ENCODE measurements at regions not wholly inside any gene's neighbourhood (a gene's known extent, or its start where the extent isn't known, plus 50 kb on each side); places are given as distances from the start of the nearest gene placed in this dataset.

DNA sequence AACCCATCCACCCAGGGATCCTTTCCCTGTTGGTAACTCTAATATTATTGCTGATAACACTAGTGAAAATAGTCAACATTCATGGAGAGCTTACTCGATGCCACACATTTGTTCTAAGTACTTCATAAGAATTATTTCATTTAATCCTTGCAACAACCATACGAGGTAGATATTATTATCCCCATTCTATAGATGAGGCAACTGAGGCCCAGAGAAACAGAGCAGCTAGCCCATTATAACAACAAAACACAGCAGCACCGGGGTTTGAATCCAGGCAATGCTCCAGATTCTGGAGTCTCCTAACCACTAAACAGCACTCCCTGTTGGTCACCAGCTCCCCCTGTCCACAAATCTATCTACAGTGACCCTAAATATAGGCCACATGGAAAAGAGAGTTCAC lies 90.4 kb upstream of the PKDCC start:
- ChIA-PET CTCF (ENCODE audit: partially characterized antibody) (no interaction called here), POLR2A (ENCODE audit: partially characterized antibody) (no interaction called here)
- Mint-ChIP-seq H3K27ac (no peak overlapping the region), H3K36me3 (no peaks in the 10 kb centered on the region), H3K27me3 (peaks cover 4 to 8% of the 10 kb centered on the region in 2 donors), H3K4me3 (no peak overlapping the region), H3K4me1 (no peaks in the 10 kb centered on the region), H3K9me3 (peaks cover 0 to 3% (median 0%) of the 10 kb centered on the region in 8 donors)
- Histone ChIP-seq H3K36me3 (ENCODE audit: insufficient read depth, low read length) (no peaks in the 10 kb centered on the region), H3K27me3 (ENCODE audit: insufficient read depth, low read length) (no peaks in the 10 kb centered on the region), H3K9me3 (ENCODE audit: control insufficient read depth in 1 of 2, low read length in 2 of 2) (no peaks in the 10 kb centered on the region), H3K4me1 (ENCODE audit: insufficient read depth, low read length) (no peaks in the 10 kb centered on the region), H3K27ac (ENCODE audit: low read depth, low read length) (no peak overlapping the region), H3K4me3 (ENCODE audit: low read length in 2 of 2) (no peak overlapping the region)
- intact Hi-C loops (cut with micrococcal nuclease): no loop called here
- DNase-seq: no peak

DNA sequence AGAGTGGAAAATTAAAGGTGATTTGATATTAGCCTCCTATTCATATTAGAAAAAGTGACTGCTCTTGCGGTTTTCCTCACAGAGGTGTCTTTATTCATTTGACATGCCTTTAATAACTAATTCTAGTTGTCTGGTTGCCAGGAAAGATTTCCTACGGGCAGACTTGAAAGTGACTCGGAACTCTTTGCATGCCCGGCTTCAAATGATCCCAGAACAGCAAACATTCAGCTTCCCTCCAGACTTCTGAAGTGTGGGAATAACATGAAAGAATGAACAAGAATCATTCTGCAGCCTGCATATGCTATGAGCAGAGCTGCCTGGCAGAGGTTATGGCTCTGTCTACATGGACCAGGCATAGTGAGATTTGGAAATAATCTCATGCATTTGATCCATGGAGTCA lies 89.6 kb upstream of the PKDCC start:
- Histone ChIP-seq H3K4me1 (ENCODE audit: insufficient read depth, low read length) (no peaks in the 10 kb centered on the region), H3K4me3 (ENCODE audit: low read length in 2 of 2) (no peak overlapping the region), H3K27ac (ENCODE audit: low read depth, low read length) (no peak overlapping the region), H3K36me3 (ENCODE audit: insufficient read depth, low read length) (no peaks in the 10 kb centered on the region), H3K27me3 (ENCODE audit: insufficient read depth, low read length) (no peaks in the 10 kb centered on the region), H3K9me3 (ENCODE audit: control insufficient read depth in 1 of 2, low read length in 2 of 2) (no peaks in the 10 kb centered on the region)
- Mint-ChIP-seq H3K9me3 (peaks cover 0 to 3% (median 0%) of the 10 kb centered on the region in 8 donors), H3K36me3 (no peaks in the 10 kb centered on the region), H3K4me1 (no peaks in the 10 kb centered on the region), H3K4me3 (no peak overlapping the region), H3K27me3 (peaks cover 4 to 8% of the 10 kb centered on the region in 2 donors), H3K27ac (no peak overlapping the region)
- POLR2A ChIA-PET (ENCODE audit: partially characterized antibody): no interaction called here
- intact Hi-C loops (cut with micrococcal nuclease): no loop called here
- DNase-seq: no peak
- CTCF ChIA-PET (ENCODE audit: partially characterized antibody): no interaction called here

DNA sequence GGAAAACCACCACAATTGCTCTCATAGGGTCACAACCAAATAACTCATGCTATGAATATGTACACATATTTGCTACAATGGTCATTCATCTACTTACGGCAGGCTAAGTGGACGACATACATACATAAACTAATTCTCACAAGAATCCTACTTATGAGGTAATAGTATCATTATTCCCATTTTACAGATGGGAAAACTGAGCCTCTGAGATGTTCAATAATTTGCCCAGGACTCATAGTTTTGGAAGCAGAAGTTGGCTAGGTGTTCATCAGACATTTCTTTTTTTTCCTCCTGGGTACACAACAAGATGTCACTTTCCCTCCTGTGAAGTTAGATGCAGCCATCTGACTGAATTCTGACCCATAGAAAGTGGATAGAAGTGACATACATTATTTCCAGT lies 89.0 kb upstream of the PKDCC start:
- Histone ChIP-seq H3K36me3 (ENCODE audit: insufficient read depth, low read length) (no peaks in the 10 kb centered on the region), H3K4me1 (ENCODE audit: insufficient read depth, low read length) (no peaks in the 10 kb centered on the region), H3K9me3 (ENCODE audit: control insufficient read depth in 1 of 2, low read length in 2 of 2) (no peaks in the 10 kb centered on the region), H3K27me3 (ENCODE audit: insufficient read depth, low read length) (no peaks in the 10 kb centered on the region), H3K4me3 (ENCODE audit: low read length in 2 of 2) (no peak overlapping the region), H3K27ac (ENCODE audit: low read depth, low read length) (no peak overlapping the region)
- POLR2A ChIA-PET (ENCODE audit: partially characterized antibody): no interaction called here
- H3K27ac Mint-ChIP-seq: no peak overlapping the region
- CTCF ChIA-PET (ENCODE audit: partially characterized antibody): no interaction called here
- H3K4me1 Mint-ChIP-seq: no peaks in the 10 kb centered on the region
- intact Hi-C loops (cut with micrococcal nuclease): no loop called here
- H3K9me3 Mint-ChIP-seq: peaks cover 0 to 3% (median 0%) of the 10 kb centered on the region in 8 donors
- H3K4me3 Mint-ChIP-seq: no peak overlapping the region
- DNase-seq: no peak
- peaks cover 4 to 8% of the 10 kb centered on the region in 2 donors for H3K27me3 Mint-ChIP-seq
- no peaks in the 10 kb centered on the region for H3K36me3 Mint-ChIP-seq

DNA sequence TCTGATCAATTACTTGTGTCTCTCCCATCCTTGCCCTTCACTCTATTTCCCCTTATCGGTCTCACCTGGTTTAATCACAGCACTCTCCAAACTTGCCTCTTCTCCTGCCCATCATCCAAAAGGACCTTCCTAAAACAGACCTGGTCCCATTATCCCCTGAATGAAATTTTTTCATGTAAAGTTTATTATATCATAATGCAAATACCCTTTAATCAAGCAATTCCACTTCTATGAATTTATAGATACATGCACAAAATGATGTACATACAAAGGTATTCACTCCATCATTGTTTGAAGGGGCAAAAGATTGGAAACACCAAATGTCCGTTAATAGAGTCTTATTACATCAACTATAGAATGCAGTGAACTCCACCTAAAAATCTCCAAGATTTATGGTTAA lies 88.1 kb upstream of the PKDCC start:
- Histone ChIP-seq H3K27me3 (ENCODE audit: insufficient read depth, low read length) (no peaks in the 10 kb centered on the region), H3K4me1 (ENCODE audit: insufficient read depth, low read length) (no peaks in the 10 kb centered on the region), H3K27ac (ENCODE audit: low read depth, low read length) (no peak overlapping the region), H3K4me3 (ENCODE audit: low read length in 2 of 2) (no peak overlapping the region), H3K36me3 (ENCODE audit: insufficient read depth, low read length) (no peaks in the 10 kb centered on the region), H3K9me3 (ENCODE audit: control insufficient read depth in 1 of 2, low read length in 2 of 2) (no peaks in the 10 kb centered on the region)
- H3K4me3 Mint-ChIP-seq: no peak overlapping the region
- ChIA-PET CTCF (ENCODE audit: partially characterized antibody) (no interaction called here), POLR2A (ENCODE audit: partially characterized antibody) (no interaction called here)
- DNase-seq: no peak
- H3K4me1 Mint-ChIP-seq: no peaks in the 10 kb centered on the region
- no peaks in the 10 kb centered on the region for H3K36me3 Mint-ChIP-seq
- intact Hi-C loops (cut with micrococcal nuclease): no loop called here
- H3K27me3 Mint-ChIP-seq: peaks cover 1 to 8% of the 10 kb centered on the region in 2 donors
- H3K9me3 Mint-ChIP-seq: peaks cover 0 to 3% (median 0%) of the 10 kb centered on the region in 8 donors
- no peak overlapping the region for H3K27ac Mint-ChIP-seq

DNA sequence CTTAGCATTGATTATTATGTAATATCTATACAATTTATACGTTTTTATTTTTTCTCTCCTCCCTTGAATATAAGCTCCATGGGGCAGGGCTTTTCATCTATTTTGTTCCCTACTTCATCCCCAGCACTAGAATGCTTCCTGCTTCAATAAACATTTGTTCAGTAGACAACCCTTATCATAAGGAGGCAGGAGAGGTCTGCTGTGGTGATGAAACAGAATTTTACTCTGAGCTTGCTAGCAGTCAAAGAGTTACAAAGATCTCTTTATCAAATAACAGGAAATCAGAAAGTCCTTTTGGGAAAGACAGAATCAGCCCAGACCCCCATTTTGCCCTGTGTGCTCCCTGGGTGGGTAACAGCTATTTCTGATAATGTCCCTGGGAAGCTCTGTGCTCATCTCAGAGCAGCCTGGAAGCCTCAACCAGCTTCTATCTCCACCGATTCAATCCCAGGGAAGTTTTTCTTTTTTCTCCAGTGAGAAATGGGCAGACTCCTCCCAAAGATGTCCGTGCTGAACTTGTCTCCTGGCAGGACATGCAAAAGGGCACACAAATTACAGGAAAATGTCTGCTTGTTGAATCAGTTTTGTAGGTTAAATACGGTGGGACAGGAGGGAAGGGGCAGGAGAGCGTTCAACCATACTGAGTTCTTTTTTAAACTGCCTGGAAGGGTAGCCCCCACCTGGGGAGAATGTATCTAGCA lies 84.7 kb upstream of the PKDCC start:
- Histone ChIP-seq H3K9me3 (ENCODE audit: control insufficient read depth in 1 of 2, low read length in 2 of 2) (no peaks in the 10 kb centered on the region), H3K36me3 (ENCODE audit: insufficient read depth, low read length) (no peaks in the 10 kb centered on the region), H3K4me3 (ENCODE audit: low read length in 2 of 2) (no peak overlapping the region), H3K4me1 (ENCODE audit: insufficient read depth, low read length) (no peaks in the 10 kb centered on the region), H3K27me3 (ENCODE audit: insufficient read depth, low read length) (no peaks in the 10 kb centered on the region), H3K27ac (ENCODE audit: low read depth, low read length) (no peak overlapping the region)
- H3K27me3 Mint-ChIP-seq: peaks cover 3 to 7% of the 10 kb centered on the region in 2 donors
- no peaks in the 10 kb centered on the region for H3K36me3 Mint-ChIP-seq
- ChIA-PET POLR2A (ENCODE audit: partially characterized antibody) (no interaction called here), CTCF (ENCODE audit: partially characterized antibody) (no interaction called here)
- H3K27ac Mint-ChIP-seq: no peak overlapping the region
- H3K4me3 Mint-ChIP-seq: no peak overlapping the region
- H3K4me1 Mint-ChIP-seq: peaks cover 0 to 1% (median 0%) of the 10 kb centered on the region in 4 donors
- DNase-seq: no peak
- intact Hi-C loops (cut with micrococcal nuclease): no loop called here
- H3K9me3 Mint-ChIP-seq: peaks cover 0 to 3% (median 0%) of the 10 kb centered on the region in 8 donors

DNA sequence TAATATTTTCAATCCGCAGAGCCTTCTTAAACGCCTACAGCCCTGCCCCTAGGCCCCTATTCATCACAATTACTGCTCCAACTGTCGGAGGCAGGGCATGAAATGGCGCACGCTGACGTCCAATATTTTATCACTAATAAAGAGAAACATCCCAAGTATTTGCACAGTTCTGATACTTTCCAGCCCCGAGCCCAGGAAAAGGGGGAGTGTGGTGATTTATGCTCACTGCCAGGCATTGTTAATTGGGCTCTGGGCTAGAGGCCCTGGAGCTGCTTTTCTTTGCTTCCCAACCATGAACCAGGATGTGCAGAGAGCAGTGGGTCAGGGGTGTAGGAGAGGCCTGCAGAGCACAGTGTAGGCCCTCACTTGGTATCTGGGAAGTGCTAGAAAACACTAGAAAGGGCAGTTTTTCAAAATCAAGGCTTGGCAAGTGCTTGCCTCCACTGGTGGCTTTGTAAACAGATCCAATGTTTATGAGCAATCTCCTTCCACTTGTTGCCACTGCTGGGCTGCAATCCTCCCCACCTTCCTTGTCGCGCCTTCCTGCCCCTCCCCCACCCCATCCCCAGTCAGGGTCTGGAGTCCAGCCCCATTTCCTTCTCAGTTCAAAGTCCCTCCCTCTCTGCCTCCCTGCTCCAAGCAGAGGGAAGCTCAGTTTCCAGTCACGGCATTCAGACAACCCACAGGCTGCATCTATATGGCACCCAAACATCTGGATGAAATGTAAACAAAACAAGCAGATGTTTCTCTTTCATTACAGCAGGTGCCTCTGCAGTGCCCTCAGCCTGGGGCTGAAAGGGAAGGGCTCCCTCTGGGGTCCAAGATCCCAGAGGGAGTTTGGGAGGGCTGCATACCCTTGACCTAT lies 83.9 kb upstream of the PKDCC start:
- H3K36me3 Mint-ChIP-seq: no peaks in the 10 kb centered on the region
- H3K4me3 Mint-ChIP-seq: no peak overlapping the region
- Histone ChIP-seq H3K36me3 (ENCODE audit: insufficient read depth, low read length) (no peaks in the 10 kb centered on the region), H3K27ac (ENCODE audit: low read depth, low read length) (no peak overlapping the region), H3K27me3 (ENCODE audit: insufficient read depth, low read length) (no peaks in the 10 kb centered on the region), H3K4me3 (ENCODE audit: low read length in 2 of 2) (no peak overlapping the region), H3K9me3 (ENCODE audit: control insufficient read depth in 1 of 2, low read length in 2 of 2) (no peaks in the 10 kb centered on the region), H3K4me1 (ENCODE audit: insufficient read depth, low read length) (no peaks in the 10 kb centered on the region)
- intact Hi-C loops (cut with micrococcal nuclease): no loop called here
- POLR2A ChIA-PET (ENCODE audit: partially characterized antibody): no interaction called here
- DNase-seq: no peak
- H3K27me3 Mint-ChIP-seq: peaks cover 3 to 7% of the 10 kb centered on the region in 2 donors
- peaks cover 0 to 1% (median 0%) of the 10 kb centered on the region in 4 donors for H3K4me1 Mint-ChIP-seq
- H3K27ac Mint-ChIP-seq: no peak overlapping the region
- H3K9me3 Mint-ChIP-seq: peaks cover 0 to 3% (median 0%) of the 10 kb centered on the region in 8 donors
- CTCF ChIA-PET (ENCODE audit: partially characterized antibody): no interaction called here

DNA sequence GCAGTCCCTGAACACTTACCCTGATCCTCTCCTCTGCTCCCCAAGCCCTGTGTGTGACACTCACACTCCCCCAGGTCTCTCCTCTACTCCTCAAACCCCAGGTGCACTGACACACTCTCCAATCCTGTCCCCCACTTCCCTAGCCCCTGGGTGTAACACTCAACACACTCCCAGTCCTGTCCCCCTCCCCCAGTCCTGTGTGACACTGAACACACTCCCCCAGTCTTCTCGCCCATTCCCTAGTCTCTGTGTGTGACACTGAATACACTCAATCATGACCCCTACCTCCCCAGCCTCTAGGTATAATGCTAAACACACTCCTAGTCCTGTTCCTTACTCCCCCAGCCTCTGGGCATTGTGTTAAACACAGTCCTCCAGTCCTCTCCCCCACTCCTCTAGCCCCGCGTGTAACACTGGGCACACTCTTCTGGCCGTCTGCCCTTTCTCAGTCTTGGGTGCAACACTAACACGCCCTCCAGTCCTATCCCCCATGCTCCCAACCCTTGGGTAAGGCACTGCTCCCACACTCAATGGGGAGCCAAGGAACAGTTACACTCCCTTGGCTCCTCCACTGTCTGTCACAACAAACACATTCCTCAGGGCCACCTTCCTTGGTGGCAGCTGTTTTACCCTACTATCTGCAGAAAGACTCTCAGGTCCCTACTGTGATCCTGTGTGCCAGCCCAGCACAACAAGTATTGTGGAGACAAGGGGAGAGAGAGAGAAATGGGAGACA lies 82.5 kb upstream of the PKDCC start:
- H3K27ac Mint-ChIP-seq: no peak overlapping the region
- CTCF ChIA-PET (ENCODE audit: partially characterized antibody): no interaction called here

More for the DNA sequence above, 82.5 kb upstream of the PKDCC start:
- peaks cover 0 to 3% (median 0%) of the 10 kb centered on the region in 8 donors for H3K9me3 Mint-ChIP-seq
- Histone ChIP-seq H3K9me3 (ENCODE audit: control insufficient read depth in 1 of 2, low read length in 2 of 2) (no peaks in the 10 kb centered on the region), H3K27ac (ENCODE audit: low read depth, low read length) (no peak overlapping the region), H3K27me3 (ENCODE audit: insufficient read depth, low read length) (no peaks in the 10 kb centered on the region), H3K4me3 (ENCODE audit: low read length in 2 of 2) (no peak overlapping the region), H3K4me1 (ENCODE audit: insufficient read depth, low read length) (no peaks in the 10 kb centered on the region), H3K36me3 (ENCODE audit: insufficient read depth, low read length) (no peaks in the 10 kb centered on the region)
- H3K4me3 Mint-ChIP-seq: no peak overlapping the region
- H3K27me3 Mint-ChIP-seq: peaks cover 3% of the 10 kb centered on the region in 2 donors
- H3K36me3 Mint-ChIP-seq: no peaks in the 10 kb centered on the region
- POLR2A ChIA-PET (ENCODE audit: partially characterized antibody): no interaction called here
- peaks cover 0 to 1% (median 0%) of the 10 kb centered on the region in 4 donors for H3K4me1 Mint-ChIP-seq
- DNase-seq: no peak
- intact Hi-C loops (cut with micrococcal nuclease): no loop called here

All from CD4-positive, alpha-beta memory T cell (primary cell).